Lower lobe of right lung (tissue), 2 donors: ENCODE measurements at regions not wholly inside any gene's neighbourhood (a gene's known extent, or its start where the extent isn't known, plus 50 kb on each side); places are given as distances from the start of the nearest gene placed in this dataset.

Experiments
- ATAC-seq, 2 donors: fragments of 200-7000 bp; cut with Tn5 transposase; one replicate each; pipeline ENCODE4 v1.9.1; 2020 to 2022; ENCODE audit warnings: mild to moderate bottlenecking in 2 of 2, moderate library complexity in 2 of 2
- DNase-seq: peaks from one replicate; pipeline ENCODE4 v3.0.0-alpha.2; 2020
- H3K27ac ChIP-seq: fragments of 200-600 bp; one replicate; pipeline ENCODE4 v1.8.0; 2022
- H3K27me3 ChIP-seq: fragments of 200-600 bp; one replicate; pipeline ENCODE4 v1.8.0; 2022; ENCODE audit warnings: low read depth
- H3K36me3 ChIP-seq: fragments of 200-600 bp; one replicate; pipeline ENCODE4 v1.8.0; 2022; ENCODE audit warnings: mild to moderate bottlenecking
- H3K4me1 ChIP-seq: fragments of 200-600 bp; one replicate; pipeline ENCODE4 v1.8.0; 2022
- H3K4me3 ChIP-seq: fragments of 200-600 bp; one replicate; pipeline ENCODE4 v1.8.0; 2022; ENCODE audit warnings: mild to moderate bottlenecking
- H3K9me3 ChIP-seq: fragments of 200-600 bp; one replicate; pipeline ENCODE4 v1.8.0; 2022
- CTCF ChIP-seq: fragments of 200-600 bp; IDR thresholded peaks from one replicate; pipeline ENCODE4 v1.8.0; 2022; ENCODE audit warnings: antibody characterized with exemption, mild to moderate bottlenecking
- intact Hi-C: fragments of 100-400 bp; cut with DNase I; formaldehyde crosslinking; loops from one replicate; pipeline ENCODE4 v1.11.0; 2022
- donor health status: DM: no; HTN: yes; CAD: no; lungs with severe emphysema.

DNA sequence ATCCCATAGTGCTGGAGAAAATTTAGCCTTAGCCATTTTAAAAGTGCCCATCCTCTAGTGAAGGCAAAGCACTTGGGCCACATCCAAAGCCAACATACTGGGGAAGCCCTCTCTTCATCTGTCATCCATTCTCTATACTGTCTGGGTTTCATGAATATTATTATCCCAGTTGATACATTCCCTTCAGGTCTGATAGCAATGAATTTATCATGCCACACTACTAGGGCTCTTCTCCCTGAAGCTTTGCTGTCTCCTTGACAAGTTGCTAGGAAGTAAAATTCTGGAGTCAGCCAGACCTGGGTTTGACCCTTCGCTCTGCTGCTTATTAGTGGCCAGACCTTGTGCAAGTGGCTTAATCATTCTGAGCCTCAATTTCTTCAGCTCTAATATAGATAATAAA, 1041.4 kb upstream of the ADGRL2 start:
- H3K9me3 ChIP-seq = no peaks in the 10 kb centered on the region
- no peak overlapping the region for H3K4me3 ChIP-seq
- intact Hi-C loops = no loop called here
- H3K4me1 ChIP-seq = no peaks in the 10 kb centered on the region
- ATAC-seq = no peak
- no peak overlapping the region for H3K27ac ChIP-seq
- no peak for TF ChIP-seq CTCF
- no peak for DNase-seq
- no peaks in the 10 kb centered on the region for H3K27me3 ChIP-seq
- no peaks in the 10 kb centered on the region for H3K36me3 ChIP-seq

GRCh38 chr1:80755944-80756343, 1044.8 kb upstream of the ADGRL2 start:
- no peak overlapping the region for H3K27ac ChIP-seq
- ATAC-seq (no peak), DNase-seq (no peak)
- no peak overlapping the region for H3K4me3 ChIP-seq
- no peaks in the 10 kb centered on the region for H3K9me3 ChIP-seq
- intact Hi-C loops = no loop called here
- H3K27me3 ChIP-seq = no peaks in the 10 kb centered on the region
- H3K36me3 ChIP-seq = no peaks in the 10 kb centered on the region
- no peaks in the 10 kb centered on the region for H3K4me1 ChIP-seq
- no peak for TF ChIP-seq CTCF

DNA sequence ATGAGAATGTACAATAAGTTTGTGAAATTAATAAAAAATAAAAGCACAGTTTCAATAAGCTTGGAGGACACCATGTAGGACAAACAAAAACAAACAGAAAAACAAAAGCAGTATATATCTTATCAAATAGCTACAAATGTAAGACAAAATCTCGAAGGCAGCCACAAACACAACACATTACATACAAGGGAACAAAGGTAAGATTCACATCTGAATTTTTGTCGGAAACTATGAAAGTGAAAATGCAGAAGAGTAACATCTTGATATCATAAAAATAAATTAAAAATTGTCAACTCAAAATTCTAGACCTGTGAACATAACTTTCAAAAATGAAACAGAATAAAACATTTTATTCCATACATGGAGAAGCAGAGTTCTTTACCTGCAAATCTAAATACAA, 1049.5 kb upstream of the ADGRL2 start:
- no peak for DNase-seq
- H3K4me1 ChIP-seq = no peaks in the 10 kb centered on the region
- H3K27ac ChIP-seq = no peak overlapping the region
- H3K36me3 ChIP-seq = no peaks in the 10 kb centered on the region
- no peak overlapping the region for H3K4me3 ChIP-seq
- intact Hi-C loops = no loop called here
- H3K9me3 ChIP-seq = no peaks in the 10 kb centered on the region
- TF ChIP-seq CTCF = no peak
- no peaks in the 10 kb centered on the region for H3K27me3 ChIP-seq
- no peak for ATAC-seq

DNA sequence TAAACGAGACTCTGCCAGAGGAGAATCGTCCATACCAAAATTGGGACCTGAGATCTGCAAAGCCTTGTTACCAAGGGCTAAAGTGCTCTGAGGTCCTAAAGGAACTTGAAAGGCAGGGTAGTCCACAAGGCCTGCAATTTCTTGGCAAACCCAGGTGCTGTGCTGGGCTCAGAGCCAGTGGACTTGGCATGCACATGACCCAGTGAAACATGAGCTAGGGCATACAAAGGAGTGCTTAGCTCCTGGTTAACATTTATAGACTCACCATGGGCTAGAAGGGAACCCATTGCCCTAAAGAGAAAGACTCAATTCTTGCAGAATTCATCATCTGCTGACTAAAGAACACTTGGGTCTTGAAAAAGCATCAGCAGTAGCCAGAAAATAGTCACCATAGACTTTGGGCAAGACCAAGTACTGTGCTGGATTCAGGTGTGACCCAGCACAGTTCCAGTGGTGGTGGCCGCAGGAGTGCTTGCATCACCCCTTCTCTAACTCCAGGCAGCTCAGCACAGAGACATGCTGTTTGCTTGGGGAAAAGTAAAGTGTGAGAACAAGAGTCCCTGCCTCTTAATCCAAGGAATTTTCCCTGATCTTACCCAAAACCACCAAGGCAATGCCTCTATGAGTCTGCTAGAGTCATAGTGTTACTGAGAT, 1069.4 kb upstream of the ADGRL2 start:
- intact Hi-C loops = no loop called here
- Histone ChIP-seq H3K36me3 (no peaks in the 10 kb centered on the region), H3K4me1 (no peaks in the 10 kb centered on the region), H3K27me3 (no peaks in the 10 kb centered on the region), H3K9me3 (no peaks in the 10 kb centered on the region), H3K27ac (no peak overlapping the region), H3K4me3 (no peak overlapping the region)
- ATAC-seq (no peak), DNase-seq (no peak)
- no peak for TF ChIP-seq CTCF

DNA sequence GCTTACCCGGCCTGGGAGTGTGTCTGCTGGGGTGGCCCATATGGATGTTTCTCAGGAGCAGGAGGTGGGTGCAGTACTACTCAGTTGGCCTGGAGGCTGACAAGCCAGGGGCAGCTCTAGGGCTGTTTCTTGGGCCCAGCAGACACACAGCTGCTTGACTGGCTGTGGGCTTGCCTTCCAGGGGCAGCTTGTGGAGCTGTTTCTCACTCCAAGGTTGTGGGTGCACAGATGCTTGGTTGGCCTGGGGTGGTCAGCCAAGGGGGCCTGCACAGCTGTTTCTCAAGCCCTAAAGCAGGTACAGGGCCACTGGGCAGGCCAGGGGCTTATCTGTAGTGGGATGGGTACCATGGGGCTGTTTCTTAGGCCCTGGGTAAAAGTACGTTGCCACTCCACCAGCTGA, 1078.1 kb upstream of the ADGRL2 start:
- intact Hi-C loops = no loop called here
- H3K9me3 ChIP-seq = no peaks in the 10 kb centered on the region
- DNase-seq = no peak
- ATAC-seq = no peak
- no peaks in the 10 kb centered on the region for H3K36me3 ChIP-seq
- no peaks in the 10 kb centered on the region for H3K4me1 ChIP-seq
- no peak overlapping the region for H3K27ac ChIP-seq
- no peaks in the 10 kb centered on the region for H3K27me3 ChIP-seq
- H3K4me3 ChIP-seq = no peak overlapping the region
- TF ChIP-seq CTCF = no peak

DNA sequence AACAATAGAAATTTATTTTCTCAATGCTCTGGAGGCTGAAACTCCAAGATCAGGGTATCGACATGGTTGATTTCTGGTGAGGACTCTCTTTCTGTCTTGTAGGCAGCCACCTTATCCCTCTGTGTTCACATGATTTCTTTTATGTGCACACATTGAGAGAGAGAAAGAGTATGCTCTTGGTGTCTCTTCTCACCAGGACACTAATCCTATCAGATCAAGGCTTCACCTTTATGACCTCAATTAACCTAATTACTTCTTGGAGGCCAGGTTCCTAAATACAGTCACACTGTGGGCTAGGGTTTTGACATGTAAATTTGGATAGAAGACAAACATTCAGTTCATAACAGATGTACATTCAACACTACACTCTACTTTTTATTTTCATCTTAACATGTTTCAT, 1094.2 kb upstream of the ADGRL2 start:
- TF ChIP-seq CTCF = no peak
- no peaks in the 10 kb centered on the region for H3K27me3 ChIP-seq
- intact Hi-C loops = no loop called here
- no peaks in the 10 kb centered on the region for H3K4me1 ChIP-seq
- H3K27ac ChIP-seq = no peak overlapping the region
- H3K36me3 ChIP-seq = no peaks in the 10 kb centered on the region
- ATAC-seq (no peak), DNase-seq (no peak)
- H3K4me3 ChIP-seq = no peak overlapping the region
- H3K9me3 ChIP-seq = no peaks in the 10 kb centered on the region
